ENCODE measurements at regions not wholly inside any gene's neighbourhood (a gene's known extent, or its start where the extent isn't known, plus 50 kb on each side); places are given as distances from the start of the nearest gene placed in this dataset.

DNA sequence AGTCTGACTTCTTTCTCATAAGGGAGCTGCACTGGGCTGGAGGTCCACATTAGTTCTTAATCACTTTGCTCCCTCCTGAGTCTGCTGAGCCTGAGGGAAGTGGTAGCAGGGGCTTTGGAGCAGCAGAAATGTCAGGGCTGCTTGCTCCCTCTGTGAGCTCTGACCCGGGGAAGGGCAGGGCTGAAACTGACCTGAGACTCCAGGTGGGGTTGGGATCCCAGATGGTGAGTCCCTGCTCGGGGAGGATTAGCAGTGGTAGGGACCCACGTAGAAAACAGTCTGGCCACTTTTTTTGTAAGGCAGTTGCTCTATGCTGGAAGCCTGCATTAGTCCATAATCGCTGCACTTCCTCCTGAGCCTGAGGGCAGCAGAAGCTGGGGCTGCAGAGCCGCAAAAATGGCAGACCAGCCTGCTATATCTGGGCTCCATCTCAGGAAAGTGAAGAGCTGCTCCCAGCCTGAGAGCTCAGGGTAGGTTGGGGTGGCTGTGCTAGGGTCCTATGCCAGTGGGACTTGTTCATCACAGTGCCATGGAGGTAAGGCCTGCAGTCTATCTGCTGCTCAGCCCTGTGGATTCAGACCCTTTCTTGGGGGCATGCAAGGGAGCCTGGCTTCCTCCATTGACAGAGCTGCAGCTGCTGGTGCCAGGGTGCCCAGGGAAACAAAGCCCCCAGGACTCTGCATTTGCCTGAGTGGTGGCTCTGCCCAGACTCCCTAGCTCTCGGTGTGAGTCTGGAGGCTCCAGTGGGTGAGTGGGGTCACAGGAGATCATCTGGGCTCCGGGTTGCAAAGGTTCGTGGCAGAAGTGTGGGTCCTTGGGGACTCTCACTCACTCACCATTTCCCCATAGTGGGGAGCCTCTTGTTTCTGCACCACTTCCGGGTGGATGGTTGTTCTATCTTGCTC is 854.3 kb downstream of the LUZP2 start:
- dilution Hi-C loops (cut with MboI; ENCODE audit: extremely low pct_ligation_motif_present, low sequenced_read_pairs), result no loop called here
- Histone ChIP-seq H3K9ac (ENCODE audit: control insufficient read depth, extremely low read depth, insufficient read depth, low read length) (no peak overlapping the region), H3K9me1 (ENCODE audit: control insufficient read depth, extremely low read depth, insufficient read depth, low read length) (no peaks in the 10 kb centered on the region), H3K4me1 (ENCODE audit: control insufficient read depth, extremely low read depth, insufficient read depth, low read length) (no peaks in the 10 kb centered on the region), H3K9me3 (ENCODE audit: control insufficient read depth, low read depth, low read length) (no peaks in the 10 kb centered on the region), H3K79me2 (ENCODE audit: control insufficient read depth, insufficient read depth, low read length) (no peaks in the 10 kb centered on the region), H3K36me3 (ENCODE audit: control insufficient read depth in 2 of 2, extremely low read depth in 1 of 2, insufficient read depth in 2 of 2, low read length in 2 of 2) (no peaks in the 10 kb centered on the region), H3K4me2 (ENCODE audit: control insufficient read depth, extremely low read depth, insufficient read depth, low read depth, low read length) (no peak overlapping the region), H3K4me3 (ENCODE audit: control insufficient read depth in 2 of 3, extremely low read depth in 1 of 3, insufficient read depth in 2 of 3, low read depth in 1 of 3, low read length in 3 of 3) (no peak overlapping the region), H3K27me3 (ENCODE audit: control insufficient read depth, extremely low read depth, insufficient read depth, low read length) (no peaks in the 10 kb centered on the region), H3K27ac (ENCODE audit: control insufficient read depth, insufficient read depth, low read length) (no peak overlapping the region), H4K20me1 (ENCODE audit: control insufficient read depth, extremely low read depth, insufficient read depth, low read length) (no peaks in the 10 kb centered on the region), H2AFZ (ENCODE audit: control insufficient read depth, low read length) (no peak overlapping the region)
- no peak for DNase-seq (ENCODE audit: low read depth, low spot score)
- FAIRE-seq, result no peak
- TF ChIP-seq CTCF (optimal IDR thresholded peaks at IDR 0.05 in 1 of 3, IDR thresholded peaks at IDR 0.05 in 1 of 3, conservative IDR thresholded peaks at IDR 0.05 in 1 of 3; ENCODE audit: extremely low read depth in 1 of 3, insufficient read depth in 2 of 3, low read length in 3 of 3), result no peak
- no peak for TF ChIP-seq EZH2 (IDR thresholded peaks at IDR 0.05; ENCODE audit: low read length)

DNA sequence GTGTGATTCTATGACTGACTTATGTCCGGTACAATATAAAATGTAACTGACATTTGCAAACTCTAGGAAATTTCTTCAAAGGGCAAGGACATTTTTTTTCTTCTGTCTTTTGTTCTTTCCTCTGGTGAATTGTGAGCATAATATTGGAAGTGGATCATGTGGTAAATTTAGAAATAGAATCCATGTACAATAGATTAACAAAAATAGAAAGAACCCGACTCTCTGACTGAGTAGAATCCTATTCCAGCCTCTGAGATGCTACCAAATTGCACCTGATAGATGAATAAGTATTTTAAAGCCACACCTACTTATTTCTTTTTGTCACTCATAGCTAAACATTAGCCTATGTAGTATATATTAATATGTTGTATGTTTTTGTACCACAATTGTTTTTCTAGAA is 860.3 kb downstream of the LUZP2 start:
- dilution Hi-C loops (cut with MboI; ENCODE audit: extremely low pct_ligation_motif_present, low sequenced_read_pairs), result no loop called here
- H3K27me3 ChIP-seq (ENCODE audit: control insufficient read depth, extremely low read depth, insufficient read depth, low read length), result no peaks in the 10 kb centered on the region
- H3K79me2 ChIP-seq (ENCODE audit: control insufficient read depth, insufficient read depth, low read length), result no peaks in the 10 kb centered on the region
- no peak overlapping the region for H3K4me2 ChIP-seq (ENCODE audit: control insufficient read depth, extremely low read depth, insufficient read depth, low read depth, low read length)
- TF ChIP-seq CTCF (optimal IDR thresholded peaks at IDR 0.05 in 1 of 3, IDR thresholded peaks at IDR 0.05 in 1 of 3, conservative IDR thresholded peaks at IDR 0.05 in 1 of 3; ENCODE audit: extremely low read depth in 1 of 3, insufficient read depth in 2 of 3, low read length in 3 of 3), result no peak
- no peak for TF ChIP-seq EZH2 (IDR thresholded peaks at IDR 0.05; ENCODE audit: low read length)
- H2AFZ ChIP-seq (ENCODE audit: control insufficient read depth, low read length), result no peak overlapping the region
- no peaks in the 10 kb centered on the region for H3K4me1 ChIP-seq (ENCODE audit: control insufficient read depth, extremely low read depth, insufficient read depth, low read length)
- DNase-seq (ENCODE audit: low read depth, low spot score) (no peak), FAIRE-seq (no peak)
- H3K9me1 ChIP-seq (ENCODE audit: control insufficient read depth, extremely low read depth, insufficient read depth, low read length), result no peaks in the 10 kb centered on the region
- H3K4me3 ChIP-seq (ENCODE audit: control insufficient read depth in 2 of 3, extremely low read depth in 1 of 3, insufficient read depth in 2 of 3, low read depth in 1 of 3, low read length in 3 of 3), result no peak overlapping the region
- no peaks in the 10 kb centered on the region for H4K20me1 ChIP-seq (ENCODE audit: control insufficient read depth, extremely low read depth, insufficient read depth, low read length)
- H3K9me3 ChIP-seq (ENCODE audit: control insufficient read depth, low read depth, low read length), result no peaks in the 10 kb centered on the region
- no peak overlapping the region for H3K27ac ChIP-seq (ENCODE audit: control insufficient read depth, insufficient read depth, low read length)
- no peaks in the 10 kb centered on the region for H3K36me3 ChIP-seq (ENCODE audit: control insufficient read depth in 2 of 2, extremely low read depth in 1 of 2, insufficient read depth in 2 of 2, low read length in 2 of 2)
- no peak overlapping the region for H3K9ac ChIP-seq (ENCODE audit: control insufficient read depth, extremely low read depth, insufficient read depth, low read length)

Measured in keratinocyte (primary cell).